Suprapubic skin (tissue), 4 donors: ENCODE measurements at regions not wholly inside any gene's neighbourhood (a gene's known extent, or its start where the extent isn't known, plus 50 kb on each side); places are given as distances from the start of the nearest gene placed in this dataset.

Experiments used
- DNase-seq, 2 donors: peaks; one replicate each; pipeline ENCODE4 v3.0.0-alpha.2; 2019; ENCODE audit warnings: low spot score in 2 of 2
- H3K27ac ChIP-seq: fragments of 200-600 bp; sonication (generic); one replicate; pipeline ENCODE4 v1.5.1; 2019
- H3K27me3 ChIP-seq: fragments of 200-600 bp; sonication (generic); one replicate; pipeline ENCODE4 v1.5.1; 2019
- H3K36me3 ChIP-seq: fragments of 200-600 bp; sonication (generic); one replicate; pipeline ENCODE4 v1.5.1; 2019
- H3K4me1 ChIP-seq: fragments of 200-600 bp; sonication (generic); one replicate; pipeline ENCODE4 v1.5.1; 2019
- H3K4me3 ChIP-seq: fragments of 200-600 bp; sonication (generic); one replicate; pipeline ENCODE4 v1.5.1; 2019; ENCODE audit warnings: mild to moderate bottlenecking
- H3K9me3 ChIP-seq: fragments of 200-600 bp; sonication (generic); one replicate; pipeline ENCODE4 v1.5.1; 2019
- CTCF ChIP-seq, 2 donors: fragments of 200-600 bp in 1 of 2; fragments of 450-650 bp in 1 of 2; sonication (generic) in 1 of 2; IDR thresholded peaks; one replicate each; pipeline ENCODE4 v1.5.1; 2016 to 2019; ENCODE audit warnings: antibody characterized with exemption in 2 of 2, mild to moderate bottlenecking in 1 of 2, moderate library complexity in 1 of 2
- EP300 ChIP-seq: sonication (generic); formaldehyde crosslinking; IDR thresholded peaks from one replicate; pipeline ENCODE4 v1.6.1; 2017; ENCODE audit warnings: antibody characterized with exemption
- POLR2A ChIP-seq, 2 donors: fragments of 450-650 bp; IDR thresholded peaks; one replicate each; pipeline ENCODE4 v1.6.1; 2017; ENCODE audit warnings: antibody characterized with exemption in 2 of 2, mild to moderate bottlenecking in 2 of 2, moderate library complexity in 2 of 2
- POLR2AphosphoS5 ChIP-seq, 3 donors: sonication (generic); formaldehyde crosslinking; IDR thresholded peaks; one replicate each; pipeline ENCODE4 v1.6.1; 2017; ENCODE audit warnings: antibody characterized with exemption in 3 of 3
- WGBS: methylation state at CpG from one replicate; pipeline ENCODE4 v1.1.5; 2018; 5-methylcytosine and 5-hydroxymethylcytosine counted together

GRCh38 chr3:84439476-84439875 is 519.3 kb upstream of the CADM2 start:
- TF ChIP-seq CTCF (IDR thresholded peaks at IDR 0.05) (no peak), EP300 (no peak), POLR2AphosphoS5 (IDR thresholded peaks at IDR 0.05) (no peak), POLR2A (IDR thresholded peaks at IDR 0.05) (no peak)

GRCh38 chr3:84440291-84440690 is 518.5 kb upstream of the CADM2 start:
- Histone ChIP-seq H3K27me3 (no peaks in the 10 kb centered on the region), H3K9me3 (no peaks in the 10 kb centered on the region), H3K4me3 (no peak overlapping the region), H3K27ac (no peak overlapping the region), H3K4me1 (no peaks in the 10 kb centered on the region), H3K36me3 (no peaks in the 10 kb centered on the region)
- WGBS: 84% methylated on average over 11 of the region's 11 CpGs
- peak in 1 of 2 donors; percentile 52 for DNase-seq
- TF ChIP-seq CTCF (IDR thresholded peaks at IDR 0.05) (no peak), POLR2AphosphoS5 (IDR thresholded peaks at IDR 0.05) (no peak), EP300 (no peak)

More at GRCh38 chr3:84439476-84439875, 519.3 kb upstream of the CADM2 start:
- H3K9me3 ChIP-seq: no peaks in the 10 kb centered on the region
- no peak overlapping the region for H3K4me3 ChIP-seq
- H3K27me3 ChIP-seq: no peaks in the 10 kb centered on the region
- H3K4me1 ChIP-seq: no peaks in the 10 kb centered on the region
- no peaks in the 10 kb centered on the region for H3K36me3 ChIP-seq
- DNase-seq: no peak
- H3K27ac ChIP-seq: no peak overlapping the region
- WGBS: 67% methylated on average over 1 of the region's 1 CpG

GRCh38 chr3:84442533-84442932 is 516.3 kb upstream of the CADM2 start:
- WGBS: 60% methylated on average over 2 of the region's 2 CpGs
- Histone ChIP-seq H3K27me3 (no peaks in the 10 kb centered on the region), H3K4me1 (no peaks in the 10 kb centered on the region), H3K27ac (no peak overlapping the region), H3K36me3 (no peaks in the 10 kb centered on the region), H3K9me3 (no peaks in the 10 kb centered on the region), H3K4me3 (no peak overlapping the region)
- DNase-seq: no peak
- TF ChIP-seq CTCF (IDR thresholded peaks at IDR 0.05) (no peak), EP300 (no peak), POLR2AphosphoS5 (IDR thresholded peaks at IDR 0.05) (no peak), POLR2A (IDR thresholded peaks at IDR 0.05) (no peak)

- TF ChIP-seq EP300: no peak
- TF ChIP-seq POLR2A (IDR thresholded peaks at IDR 0.05): no peak
These were observed 513.9 kb upstream of the CADM2 start for GRCh38 chr3:84444726-84445521.

GRCh38 chr3:84487296-84487695 is 471.5 kb upstream of the CADM2 start:
- no peaks in the 10 kb centered on the region for H3K27me3 ChIP-seq
- WGBS: 81% methylated on average over 8 of the region's 8 CpGs
- DNase-seq: no peak
- no peaks in the 10 kb centered on the region for H3K4me1 ChIP-seq
- no peak overlapping the region for H3K4me3 ChIP-seq
- peaks cover 5% of the 10 kb centered on the region for H3K9me3 ChIP-seq
- no peak overlapping the region for H3K27ac ChIP-seq
- TF ChIP-seq POLR2AphosphoS5 (IDR thresholded peaks at IDR 0.05) (no peak), POLR2A (IDR thresholded peaks at IDR 0.05) (no peak), EP300 (no peak), CTCF (IDR thresholded peaks at IDR 0.05) (no peak)
- no peaks in the 10 kb centered on the region for H3K36me3 ChIP-seq

More at GRCh38 chr3:84444726-84445521, 513.9 kb upstream of the CADM2 start:
- no peak overlapping the region for H3K27ac ChIP-seq
- no peaks in the 10 kb centered on the region for H3K27me3 ChIP-seq
- no peaks in the 10 kb centered on the region for H3K36me3 ChIP-seq
- no peak overlapping the region for H3K4me3 ChIP-seq
- no peaks in the 10 kb centered on the region for H3K9me3 ChIP-seq
- 67% methylated on average over 6 of the region's 6 CpGs for WGBS
- H3K4me1 ChIP-seq: no peaks in the 10 kb centered on the region
- no peak for DNase-seq
